PC-3 (cell line): ENCODE measurements at regions not wholly inside any gene's neighbourhood (a gene's known extent, or its start where the extent isn't known, plus 50 kb on each side); places are given as distances from the start of the nearest gene placed in this dataset.

Source experiments
- EZH2phosphoT487 ChIP-seq: fragments of 300-600 bp; sonication (generic); IDR thresholded peaks from 2 replicates; pipeline ENCODE4 v1.6.1; 2018; ENCODE audit warnings: mild to moderate bottlenecking, antibody characterized with exemption, low read length, borderline replicate concordance
- TF ChIP-seq, protein P1 (sequence below): fragments of 300-600 bp; sonication (generic); conservative IDR thresholded peaks from 2 replicates; pipeline ENCODE4 v1.5.1; 2017; ENCODE audit warnings: antibody characterized with exemption, low read depth, mild to moderate bottlenecking, low read length

DNA sequence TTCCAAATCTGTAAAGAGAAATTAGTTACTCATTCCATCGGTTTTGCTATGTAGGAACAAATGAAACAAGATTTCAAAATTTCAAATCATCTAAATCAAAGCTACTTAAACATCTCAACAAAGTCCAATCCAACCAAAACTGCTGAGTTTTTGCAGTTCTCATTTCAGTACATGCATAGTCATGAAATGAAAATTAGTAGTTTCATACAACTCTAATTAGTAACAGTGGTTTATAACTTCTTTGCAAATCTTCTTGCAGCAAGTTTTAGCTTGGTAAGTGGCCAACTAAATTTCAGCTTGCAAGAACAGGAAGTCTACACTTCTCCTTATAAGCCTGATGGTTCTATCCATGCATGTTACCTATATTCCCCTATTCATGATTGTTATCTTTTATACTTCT lies 75.6 kb downstream of the SPRY2 start:
- TF ChIP-seq, protein P1, sequence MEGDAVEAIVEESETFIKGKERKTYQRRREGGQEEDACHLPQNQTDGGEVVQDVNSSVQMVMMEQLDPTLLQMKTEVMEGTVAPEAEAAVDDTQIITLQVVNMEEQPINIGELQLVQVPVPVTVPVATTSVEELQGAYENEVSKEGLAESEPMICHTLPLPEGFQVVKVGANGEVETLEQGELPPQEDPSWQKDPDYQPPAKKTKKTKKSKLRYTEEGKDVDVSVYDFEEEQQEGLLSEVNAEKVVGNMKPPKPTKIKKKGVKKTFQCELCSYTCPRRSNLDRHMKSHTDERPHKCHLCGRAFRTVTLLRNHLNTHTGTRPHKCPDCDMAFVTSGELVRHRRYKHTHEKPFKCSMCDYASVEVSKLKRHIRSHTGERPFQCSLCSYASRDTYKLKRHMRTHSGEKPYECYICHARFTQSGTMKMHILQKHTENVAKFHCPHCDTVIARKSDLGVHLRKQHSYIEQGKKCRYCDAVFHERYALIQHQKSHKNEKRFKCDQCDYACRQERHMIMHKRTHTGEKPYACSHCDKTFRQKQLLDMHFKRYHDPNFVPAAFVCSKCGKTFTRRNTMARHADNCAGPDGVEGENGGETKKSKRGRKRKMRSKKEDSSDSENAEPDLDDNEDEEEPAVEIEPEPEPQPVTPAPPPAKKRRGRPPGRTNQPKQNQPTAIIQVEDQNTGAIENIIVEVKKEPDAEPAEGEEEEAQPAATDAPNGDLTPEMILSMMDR: no peak
- TF ChIP-seq EZH2phosphoT487: no peak
